Activated CD4-positive, alpha-beta T cell treated with anti-CD3 and anti-CD28 coated beads, Interleukin-2, Interleukin-6, amounts not matched to agents 100 ng/mL and 50 ng/mL, durations not matched to agents 16 hours and 8 hours (primary cell): ENCODE measurements at regions not wholly inside any gene's neighbourhood (a gene's known extent, or its start where the extent isn't known, plus 50 kb on each side); places are given as distances from the start of the nearest gene placed in this dataset.
"Not testable (repeated sequence)": the region's sequence is repeated elsewhere in the genome, so short reads cannot be mapped to it uniquely, and the experiment has no call there.

Source experiments
- DNase-seq: peaks from one replicate; pipeline ENCODE4 v3.0.0-alpha.2; 2020

DNA sequence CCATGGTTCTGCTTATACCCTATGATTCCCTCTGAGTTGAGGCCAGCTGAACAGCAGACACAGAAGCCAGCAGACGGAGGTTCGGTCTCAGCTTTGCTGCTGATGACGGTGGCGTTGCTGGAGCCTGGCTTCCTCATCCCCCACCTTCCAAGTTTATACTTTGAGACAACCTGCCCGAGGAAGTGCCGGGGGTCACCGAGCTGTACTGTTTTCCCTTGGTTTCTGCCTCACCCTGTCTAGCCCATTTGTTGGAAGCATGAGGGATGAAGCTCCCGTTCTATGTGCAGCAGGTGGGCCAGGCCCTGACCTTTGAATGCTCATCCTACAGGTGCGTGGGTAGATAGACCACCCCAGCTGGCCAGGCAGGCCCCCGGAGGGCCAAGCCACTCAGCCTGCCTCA, 117.3 kb downstream of the MYCN start:
- no peak for DNase-seq

DNA sequence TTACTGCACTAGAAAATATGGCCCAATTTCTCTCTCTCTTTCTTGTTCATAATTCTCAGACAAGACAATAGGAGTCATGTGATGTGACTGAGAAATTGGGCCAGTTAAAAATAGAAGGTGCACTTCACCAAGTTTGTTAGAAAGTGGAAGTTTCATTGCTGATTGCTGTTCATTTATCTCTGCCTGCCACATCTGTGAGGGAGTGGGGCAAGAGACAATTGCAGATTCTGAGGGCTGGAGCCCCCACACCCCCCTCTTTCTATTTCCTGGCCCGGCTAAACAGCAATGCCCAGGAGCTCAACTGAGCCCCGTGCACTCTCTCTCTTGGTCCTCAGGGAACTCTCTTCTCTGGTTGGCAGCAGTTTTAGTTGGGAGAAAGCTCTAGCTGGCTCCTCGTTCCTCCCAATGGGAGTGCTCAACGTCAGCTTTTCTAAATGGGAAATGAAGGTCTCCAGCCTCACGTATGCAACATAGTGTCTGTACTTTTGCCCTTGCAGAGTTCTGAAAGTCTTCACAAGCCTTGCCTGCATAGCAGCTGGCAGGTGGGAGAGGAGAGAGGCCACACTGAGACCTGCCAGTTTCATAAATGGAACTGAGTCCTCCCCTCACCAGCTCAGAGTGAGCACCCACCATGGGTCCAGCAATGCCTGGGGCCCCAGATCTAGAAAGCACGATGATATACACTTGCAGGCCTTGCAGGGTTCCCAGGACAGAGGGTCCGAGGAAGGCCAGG, 115.7 kb downstream of the MYCN start:
- no peak for DNase-seq

DNA sequence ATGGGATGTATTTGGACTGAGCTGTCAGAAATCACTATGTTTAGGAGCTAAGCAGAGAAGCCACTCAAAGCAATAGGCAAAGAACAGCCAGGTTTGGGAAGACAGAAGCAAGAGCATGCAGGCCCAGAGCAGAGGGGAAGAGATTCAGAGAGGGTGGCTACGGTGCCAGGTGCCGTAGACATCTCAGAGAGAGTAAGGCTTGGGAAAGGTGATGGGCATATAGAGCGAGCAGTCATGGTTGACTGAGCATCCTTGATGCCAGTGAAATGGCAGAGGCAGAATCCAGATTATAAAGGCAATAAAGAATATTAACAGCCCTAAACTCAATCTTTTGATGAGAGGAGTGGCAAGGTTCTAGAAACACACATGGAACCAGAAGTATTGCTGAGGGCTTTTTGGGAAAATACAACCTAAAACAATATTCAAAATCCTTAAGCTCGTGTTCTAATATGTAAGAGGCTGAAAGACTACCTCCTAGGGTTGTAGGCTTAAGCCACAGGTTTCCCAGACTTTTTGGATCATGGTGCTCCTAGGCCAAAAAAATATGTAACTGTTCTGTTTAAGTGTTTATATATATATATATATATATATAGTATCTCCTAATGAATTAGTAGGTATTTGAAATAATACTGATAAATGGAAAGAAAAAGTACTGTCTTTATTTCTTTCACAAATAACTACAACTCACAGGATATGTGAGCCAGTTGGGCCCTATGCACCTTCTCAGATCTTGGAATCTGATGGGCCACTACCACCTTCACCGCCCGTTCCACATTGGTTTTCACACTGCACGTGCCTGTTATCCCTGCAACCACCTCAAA, 113.3 kb downstream of the MYCN start:
- no peak for DNase-seq

DNA sequence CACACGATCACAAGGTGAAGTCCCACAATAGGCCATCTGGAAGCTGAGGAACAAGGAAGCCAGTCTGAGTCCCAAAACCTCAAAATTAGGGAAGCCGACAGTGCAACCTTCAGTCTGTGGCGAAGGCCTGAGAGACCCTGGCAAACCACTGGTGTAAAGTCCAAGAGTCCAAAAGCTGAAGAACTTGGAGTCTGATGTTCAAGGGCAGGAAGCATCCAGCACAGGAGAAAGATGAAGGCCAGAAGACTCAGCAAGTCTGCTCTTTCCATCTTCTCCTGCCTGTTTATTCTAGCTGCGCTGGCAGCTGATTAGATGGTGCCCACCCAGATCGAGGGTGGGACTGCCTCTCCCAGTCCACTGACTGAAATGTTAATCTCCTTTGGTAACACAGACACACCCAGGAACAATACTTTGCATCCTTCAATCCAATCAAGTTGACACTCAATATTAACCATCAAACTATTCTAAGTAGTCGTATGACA, 112.3 kb downstream of the MYCN start:
- DNase-seq: not testable (repeated sequence)

DNA sequence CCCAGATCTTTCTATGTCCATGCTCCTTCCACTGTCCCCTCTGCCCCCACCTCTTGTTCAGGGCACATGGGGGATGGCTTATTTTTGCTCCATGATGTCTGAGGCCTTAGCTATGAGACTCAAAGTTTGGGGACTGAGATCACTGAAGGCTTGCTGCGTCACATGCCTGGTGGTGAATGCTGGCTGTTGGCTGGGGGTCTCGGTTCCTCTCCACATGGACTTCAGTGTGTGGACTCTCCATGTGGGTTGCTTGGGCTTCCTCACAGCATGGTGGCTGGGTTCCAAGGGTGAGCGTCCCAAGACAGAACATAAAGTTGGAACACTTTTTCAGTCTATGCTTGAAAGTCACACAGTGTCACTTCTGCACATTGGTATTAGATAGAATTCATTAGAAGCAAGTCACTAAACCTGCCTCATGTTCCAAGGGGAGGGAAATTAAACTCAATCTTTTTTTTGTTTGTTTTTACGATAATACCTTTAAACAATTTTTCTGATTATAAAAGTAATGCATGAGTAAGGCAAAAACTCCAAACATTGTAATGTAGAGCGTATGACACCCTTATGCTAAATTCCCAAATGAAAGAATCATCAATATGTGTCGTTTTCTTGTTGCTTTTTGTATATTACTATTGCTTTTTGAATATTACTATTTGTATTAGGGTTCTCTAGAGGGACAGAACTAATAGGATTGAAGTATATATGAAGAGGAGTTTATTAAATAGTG, 111.7 kb downstream of the MYCN start:
- DNase-seq: no peak

DNA sequence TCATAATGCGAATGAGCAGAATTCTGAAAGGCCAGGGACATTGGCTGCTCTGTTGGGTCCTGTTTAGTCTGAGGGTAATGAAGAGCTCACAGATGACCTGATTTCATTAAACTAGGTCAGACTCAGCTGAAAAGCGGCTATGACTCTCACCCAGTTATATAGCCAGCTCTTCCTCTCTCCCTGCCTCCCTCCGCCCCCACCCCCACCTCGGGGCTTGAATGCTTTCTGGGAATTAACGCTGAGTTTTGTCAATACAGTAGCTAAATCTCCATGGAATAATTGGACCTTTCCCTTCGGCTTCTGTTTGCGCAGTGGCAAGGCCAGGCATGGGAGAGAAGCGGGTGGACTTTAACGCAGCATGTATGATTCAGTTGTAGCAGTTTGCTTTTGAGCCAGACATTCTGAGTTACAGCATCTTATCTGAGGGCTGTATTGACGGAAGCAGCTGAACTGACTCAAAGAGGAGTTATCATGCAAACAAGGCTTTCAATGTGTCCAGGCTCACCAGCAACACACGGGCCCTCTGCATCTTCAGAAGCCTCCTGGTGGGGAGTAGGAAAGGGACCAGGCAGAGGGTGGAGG, 110.6 kb downstream of the MYCN start:
- no peak for DNase-seq

DNA sequence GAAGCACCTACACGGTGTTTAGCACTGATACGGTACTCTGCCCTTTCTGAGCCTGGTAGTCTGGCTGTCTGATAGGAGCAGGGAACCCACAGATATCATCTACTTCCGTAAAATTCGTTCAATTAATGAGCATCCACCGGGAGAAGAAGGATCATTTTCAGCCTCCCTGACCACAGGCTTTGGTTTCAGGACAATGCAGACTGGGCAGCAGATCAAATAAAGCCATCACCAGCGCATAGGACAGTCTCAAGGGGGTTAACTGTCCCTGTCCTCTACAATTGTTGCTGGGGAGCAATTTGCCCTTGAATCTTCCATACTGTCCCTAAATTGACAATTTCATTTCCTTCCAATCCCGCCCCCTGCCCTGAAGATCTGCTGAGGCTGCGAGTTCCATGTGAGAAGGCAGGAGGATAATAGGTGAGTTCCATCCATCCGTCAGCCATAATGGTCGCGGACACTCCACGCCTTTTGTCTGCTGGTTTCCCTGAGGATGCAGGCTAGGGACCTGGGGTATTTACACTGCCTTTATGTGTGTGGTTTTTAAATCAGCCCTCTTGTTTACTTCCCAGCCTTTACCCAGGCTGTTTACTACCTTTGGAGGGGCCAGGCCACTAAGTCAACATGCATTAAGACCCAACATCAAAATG, 110.0 kb downstream of the MYCN start:
- no peak for DNase-seq

DNA sequence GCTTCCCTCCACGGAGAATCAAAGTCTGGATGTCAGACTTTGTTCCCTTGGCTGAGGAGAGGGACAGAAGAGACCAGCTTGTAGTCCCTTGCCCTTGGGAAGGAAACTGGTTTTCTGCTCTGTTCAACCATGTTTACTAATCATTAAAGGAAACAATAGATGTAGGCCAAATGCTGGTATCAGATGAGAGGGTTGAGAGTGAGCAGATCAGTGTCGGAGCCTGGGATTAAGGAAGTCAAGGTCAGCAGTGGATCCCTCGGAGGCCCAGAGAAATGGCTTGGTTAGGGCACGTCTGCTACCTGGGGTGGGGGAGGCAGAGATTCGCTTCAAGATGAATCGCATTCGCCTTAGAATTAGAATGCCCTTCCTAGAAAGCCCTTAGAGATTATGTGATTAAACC, 109.1 kb downstream of the MYCN start:
- no peak for DNase-seq

DNA sequence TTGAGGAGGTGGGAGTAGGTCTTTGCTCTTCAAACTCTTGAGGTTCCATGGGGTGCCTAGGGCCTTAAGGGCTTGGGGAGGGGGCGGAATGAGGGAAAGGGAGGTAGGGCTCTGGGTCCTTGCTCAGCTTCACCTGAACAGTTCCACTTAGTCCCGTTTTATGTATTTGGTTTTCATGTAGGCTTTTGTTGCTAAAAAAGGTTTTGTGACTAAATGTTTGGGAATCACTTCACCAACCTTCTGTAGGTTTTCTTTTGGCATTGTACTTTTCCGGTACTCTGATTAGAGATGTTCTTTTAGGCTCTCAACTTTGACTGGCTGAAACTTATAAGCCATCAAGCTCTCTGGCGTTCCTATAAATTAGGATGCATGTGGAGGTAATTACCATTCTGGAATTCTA, 108.1 kb downstream of the MYCN start:
- DNase-seq: no peak

DNA sequence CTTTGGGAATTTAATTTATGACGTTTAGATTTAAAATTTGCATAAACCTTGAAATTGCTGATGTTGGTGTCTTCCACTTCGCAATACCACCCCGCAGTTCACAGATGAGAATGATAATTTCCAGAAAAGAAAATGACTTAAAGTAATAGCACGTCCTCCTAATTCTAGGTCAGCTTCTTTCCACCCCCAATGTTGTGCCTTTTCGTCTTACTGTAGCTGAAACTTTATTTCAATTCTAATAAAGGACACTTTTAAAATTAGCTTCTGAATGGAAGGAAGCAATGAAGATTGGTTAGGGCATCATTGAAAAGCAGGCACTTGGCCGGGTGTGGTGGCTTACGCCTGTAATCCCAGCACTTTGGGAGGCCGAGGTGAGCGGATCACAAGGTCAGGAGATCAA, 107.4 kb downstream of the MYCN start:
- no peak for DNase-seq

DNA sequence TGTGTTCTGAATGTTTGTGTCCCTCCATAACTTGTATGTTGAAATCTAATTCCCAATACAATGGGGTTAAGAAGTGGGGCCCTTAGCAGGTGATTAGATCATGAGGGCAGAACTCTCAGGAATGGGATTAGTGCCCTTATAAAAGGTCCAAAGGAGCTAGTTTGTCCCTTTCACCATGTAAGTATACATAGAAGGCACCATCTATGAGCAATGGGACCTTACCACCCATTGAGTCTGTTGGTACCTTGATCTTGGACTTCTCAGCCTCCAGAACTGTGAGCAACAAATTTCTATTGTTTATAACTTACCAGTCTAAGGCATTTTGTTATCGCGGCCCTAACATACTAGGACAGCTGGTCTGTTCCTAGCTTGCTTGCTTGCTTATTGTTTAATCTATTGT, 106.3 kb downstream of the MYCN start:
- DNase-seq: no peak

DNA sequence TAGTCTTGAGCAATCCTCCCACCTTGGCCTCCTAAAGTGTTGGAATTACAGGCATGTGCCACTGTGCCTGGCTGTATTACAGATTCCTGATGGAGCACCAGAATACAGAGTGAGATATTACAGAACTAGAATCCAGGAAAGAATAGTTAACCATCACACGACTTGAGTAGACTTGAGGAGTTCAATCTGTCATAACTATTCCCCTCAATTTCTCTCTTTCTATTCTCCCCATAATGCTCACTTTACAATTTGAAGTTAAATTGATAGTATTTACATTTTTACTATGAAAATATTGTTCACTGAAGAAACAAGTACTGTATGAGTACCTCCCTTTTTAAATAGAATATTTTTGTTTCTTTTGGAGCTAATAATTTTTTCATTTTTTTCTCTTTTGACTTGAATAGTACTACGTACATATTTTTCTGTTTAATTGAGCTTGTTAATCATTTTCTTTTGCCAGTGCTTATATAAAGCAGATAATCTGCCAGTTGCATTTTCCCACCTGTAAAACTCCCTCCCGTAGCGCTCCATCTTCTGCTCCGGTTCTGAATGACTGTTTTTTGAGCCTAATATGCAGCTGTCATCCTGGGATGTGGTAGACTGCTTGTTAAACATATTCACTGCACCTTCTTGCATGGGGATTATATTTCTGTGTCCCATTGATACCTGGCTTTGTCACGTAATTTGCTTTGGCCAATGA, 105.5 kb downstream of the MYCN start:
- no peak for DNase-seq

DNA sequence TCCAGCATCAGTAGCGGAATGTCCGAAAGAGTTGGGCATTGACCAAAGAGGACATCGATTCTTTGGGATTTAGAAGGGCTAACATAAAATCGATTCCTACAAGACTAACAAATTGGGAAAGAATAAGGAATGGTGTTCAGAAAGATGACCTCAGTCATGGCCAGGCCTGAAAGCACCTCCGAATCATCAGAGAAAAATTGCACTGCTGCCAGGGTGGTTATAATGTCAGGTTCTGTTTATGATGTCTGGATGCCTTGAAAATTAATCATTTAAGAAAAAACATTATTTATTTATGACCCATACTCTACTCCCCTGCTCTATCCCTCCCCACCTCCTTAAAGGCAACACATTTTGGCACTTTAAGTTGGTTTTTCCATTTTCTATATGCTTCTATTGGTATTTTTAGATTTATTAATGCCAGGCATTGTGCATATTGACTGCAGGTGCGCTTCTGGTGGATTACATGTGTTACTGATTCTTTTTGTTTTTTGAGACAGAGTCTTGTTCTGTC, 104.7 kb downstream of the MYCN start:
- no peak for DNase-seq

DNA sequence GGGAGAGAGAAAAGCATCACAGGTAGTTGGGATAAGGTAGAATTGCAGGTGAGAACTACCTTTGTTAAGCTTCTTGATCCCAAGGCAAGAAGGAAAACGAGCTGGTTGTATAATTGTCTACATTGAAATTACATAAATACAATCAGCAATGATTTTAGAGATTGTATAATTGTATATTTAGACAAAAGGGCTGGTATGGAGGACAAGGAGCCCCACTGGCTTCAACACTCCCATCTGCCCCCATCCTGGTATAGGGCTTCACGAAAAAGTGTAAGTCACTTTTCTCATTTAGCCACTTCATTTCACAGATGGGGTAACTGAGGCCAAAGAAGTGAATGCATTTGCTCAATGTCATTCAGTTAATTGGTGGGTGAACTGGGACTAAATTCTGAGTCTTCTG, 103.3 kb downstream of the MYCN start:
- DNase-seq: no peak

DNA sequence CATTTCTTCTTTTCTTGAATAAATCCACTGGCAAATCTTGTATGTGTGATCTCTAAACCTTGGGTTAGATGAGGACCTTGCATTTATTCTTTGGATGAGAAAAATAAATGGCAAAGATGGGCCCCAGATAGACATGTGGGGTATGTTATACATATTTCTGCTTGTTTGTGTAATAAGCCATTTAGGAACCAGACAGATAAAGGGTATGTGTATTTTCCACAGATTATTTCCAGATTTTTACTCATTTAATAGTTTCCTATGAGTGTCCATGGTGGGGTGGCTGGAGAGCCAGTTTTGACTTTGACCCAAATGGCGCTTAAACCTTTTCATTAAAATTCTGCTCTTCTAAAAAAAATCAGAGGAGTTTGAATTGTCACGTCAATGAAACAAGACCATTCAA, 102.8 kb downstream of the MYCN start:
- no peak for DNase-seq

DNA sequence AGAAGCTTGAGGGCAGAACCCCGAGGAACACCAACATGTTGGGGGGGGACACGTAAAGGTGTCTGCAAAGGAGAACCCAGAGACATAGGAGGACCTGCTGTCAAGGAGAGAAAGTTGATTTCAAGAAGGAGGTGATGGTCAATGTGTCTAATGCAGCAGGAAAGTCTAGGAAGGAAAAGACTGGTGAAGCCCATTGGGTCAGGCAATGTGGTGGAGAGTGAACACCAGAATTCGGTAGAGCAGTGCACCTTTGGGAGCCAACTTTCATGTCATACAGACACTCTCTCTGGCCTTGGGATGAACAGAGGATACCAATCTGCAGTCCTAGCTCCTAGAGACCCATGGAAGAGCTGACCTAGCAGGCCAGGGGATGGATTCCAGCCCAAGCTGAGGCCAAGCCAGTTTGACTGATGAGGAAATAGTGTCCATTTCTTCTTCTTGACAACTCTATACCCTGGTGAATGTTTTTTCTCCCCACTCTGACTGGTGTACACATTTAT, 101.9 kb downstream of the MYCN start:
- no peak for DNase-seq

DNA sequence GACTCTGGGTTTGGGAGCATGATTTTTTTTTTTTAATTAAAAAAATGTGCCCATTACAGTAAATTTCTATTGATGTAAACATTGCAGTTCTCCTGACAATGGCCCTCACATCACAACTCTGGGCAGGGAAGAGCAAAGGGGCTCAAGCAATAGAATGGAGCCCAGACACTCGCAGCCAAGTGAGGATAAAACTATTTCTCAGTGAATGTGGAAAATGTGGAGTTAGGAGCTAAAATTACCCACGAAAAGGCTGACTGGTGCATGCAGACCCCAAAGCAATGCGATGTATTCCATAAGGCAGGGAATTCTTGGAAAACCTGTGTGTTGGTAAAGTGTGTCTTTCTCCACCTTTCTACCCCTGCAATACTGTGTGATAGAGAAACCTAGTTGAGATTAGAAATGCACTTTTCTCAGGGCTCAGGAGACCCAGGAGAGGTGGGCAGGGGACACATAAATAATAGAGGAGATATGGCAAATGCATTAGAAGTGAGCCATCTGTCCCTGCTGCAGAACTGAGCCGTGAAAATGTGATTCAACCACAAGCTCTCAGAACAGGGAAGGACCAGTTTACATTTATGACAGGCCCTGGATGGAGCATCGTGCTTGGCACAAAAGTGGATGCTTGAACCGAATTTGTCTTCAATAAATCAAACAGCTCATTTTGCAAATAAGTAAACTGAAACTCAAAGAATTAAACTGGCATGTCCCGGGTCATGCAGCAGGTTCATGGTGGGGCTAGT, 100.1 kb downstream of the MYCN start:
- no peak for DNase-seq

DNA sequence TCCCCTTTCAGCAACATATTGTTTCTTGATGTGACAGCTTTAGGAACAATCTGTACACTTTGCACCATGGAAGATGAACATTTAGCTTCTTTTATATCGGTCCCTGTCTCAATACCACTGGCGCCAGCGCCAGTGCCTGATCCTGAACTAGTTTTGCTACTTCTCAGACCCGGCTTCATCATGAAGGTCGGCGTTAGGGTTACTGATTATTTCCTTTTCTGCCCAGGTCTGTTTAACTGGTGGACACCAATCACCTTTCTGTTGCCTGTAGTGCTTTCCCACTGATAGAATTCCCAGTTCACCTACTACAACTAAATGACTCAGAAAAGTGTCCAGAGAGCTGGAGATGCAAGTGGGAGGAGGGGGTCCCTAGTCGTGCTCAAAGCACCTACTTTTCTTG, 99.5 kb downstream of the MYCN start:
- DNase-seq: no peak

DNA sequence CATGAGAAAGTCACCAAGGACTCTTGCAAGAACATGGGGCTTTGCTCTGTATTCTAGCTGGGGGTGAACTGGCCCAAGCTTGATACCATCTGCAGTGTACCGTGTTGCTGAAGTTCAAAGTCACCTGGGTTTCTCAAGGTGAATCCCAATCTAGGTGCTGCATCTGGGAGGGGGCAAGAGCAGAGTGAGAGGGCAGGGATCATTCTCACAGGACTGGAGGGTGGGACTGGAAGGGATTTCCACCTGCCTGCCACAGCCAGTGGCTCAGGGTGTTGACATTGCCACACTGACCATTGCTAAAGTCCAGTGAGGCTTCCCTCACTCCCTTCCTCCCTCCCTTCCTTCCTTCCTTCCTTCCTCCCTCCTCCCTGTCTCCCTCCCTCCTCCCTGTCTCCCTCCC, 98.7 kb downstream of the MYCN start:
- DNase-seq: no peak

DNA sequence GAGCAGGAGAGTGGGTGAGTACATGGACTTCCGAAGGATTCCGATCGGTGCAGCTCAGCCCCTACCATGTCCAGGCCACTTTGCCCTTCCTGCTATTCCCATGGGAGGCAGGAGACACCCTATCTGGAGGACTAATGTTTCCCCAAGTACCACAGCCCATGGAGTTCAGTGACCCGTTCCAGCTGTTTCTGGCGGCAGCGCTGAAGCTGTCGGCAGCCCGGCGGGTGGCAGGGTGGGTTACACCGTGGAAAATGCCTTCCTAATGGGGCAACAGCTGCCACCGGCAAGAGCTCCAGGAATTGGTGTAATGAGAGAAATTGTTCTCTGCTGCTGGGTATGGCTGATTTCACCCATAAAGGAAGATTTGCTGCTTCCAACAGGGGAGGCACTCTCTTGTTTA, 98.3 kb downstream of the MYCN start:
- no peak for DNase-seq
